OCI-LY1 (cell line): ENCODE measurements at regions not wholly inside any gene's neighbourhood (a gene's known extent, or its start where the extent isn't known, plus 50 kb on each side); places are given as distances from the start of the nearest gene placed in this dataset.

Source experiments
- H2AFZ ChIP-seq: fragments of 200-600 bp; sonication (generic), shearing (Covaris generic); 2 replicates; pipeline ENCODE4 v1.6.0; 2014; ENCODE audit warnings: antibody characterized with exemption, mild to moderate bottlenecking, low read length
- H3F3A ChIP-seq: fragments of 200-600 bp; sonication (generic), shearing (Covaris generic); 2 replicates; pipeline ENCODE4 v1.6.0; 2014; ENCODE audit warnings: mild to moderate bottlenecking, antibody characterized with exemption, low read length, moderate library complexity; ENCODE audit not compliant: insufficient read depth
- H3K27ac ChIP-seq: fragments of 200-600 bp; sonication (generic); 2 replicates; pipeline ENCODE4 v1.5.1; 2014; ENCODE audit warnings: low read length, mixed run types, mild to moderate bottlenecking, low read depth; ENCODE audit not compliant: poor library complexity, severe bottlenecking
- H3K27me3 ChIP-seq: fragments of 200-600 bp; sonication (generic); 2 replicates; pipeline ENCODE4 v1.6.0; 2014; ENCODE audit warnings: antibody characterized with exemption, mild to moderate bottlenecking, low read length, moderate library complexity; ENCODE audit not compliant: insufficient read depth
- H3K36me3 ChIP-seq: fragments of 200-600 bp; sonication (generic); 2 replicates; pipeline ENCODE4 v1.6.1; 2014; ENCODE audit warnings: mild to moderate bottlenecking, antibody characterized with exemption, low read length, moderate library complexity, mixed read lengths; ENCODE audit not compliant: insufficient read depth
- H3K4me1 ChIP-seq: fragments of 200-600 bp; sonication (generic); 2 replicates; pipeline ENCODE4 v1.5.1; 2014; ENCODE audit warnings: mild to moderate bottlenecking, low read length, moderate library complexity; ENCODE audit not compliant: insufficient read depth, severe bottlenecking
- H3K4me2 ChIP-seq: fragments of 200-600 bp; sonication (generic), shearing (Covaris generic); 2 replicates; pipeline ENCODE4 v1.6.1; 2014; ENCODE audit warnings: low read length
- H3K4me3 ChIP-seq: fragments of 200-600 bp; sonication (generic); 2 replicates; pipeline ENCODE4 v1.5.1; 2014; ENCODE audit warnings: low read length, low read depth, mild to moderate bottlenecking, mixed read lengths; ENCODE audit not compliant: poor library complexity, severe bottlenecking
- H3K79me2 ChIP-seq: fragments of 200-600 bp; shearing (Covaris generic); 2 replicates; pipeline ENCODE4 v1.6.1; 2016; ENCODE audit warnings: mixed run types, low read length, mixed read lengths; ENCODE audit not compliant: insufficient read depth
- H3K9ac ChIP-seq: fragments of 200-600 bp; sonication (generic), shearing (Covaris generic); 2 replicates; pipeline ENCODE4 v1.6.1; 2014; ENCODE audit warnings: mild to moderate bottlenecking, low read length, mixed read lengths
- H3K9me2 ChIP-seq: fragments of 200-600 bp; sonication (generic), shearing (Covaris generic); 2 replicates; pipeline ENCODE4 v1.6.1; 2014; ENCODE audit warnings: low read depth, mild to moderate bottlenecking, low read length, mixed read lengths
- H3K9me3 ChIP-seq: fragments of 200-600 bp; shearing (Covaris generic); 2 replicates; pipeline ENCODE4 v1.6.1; 2014; ENCODE audit warnings: low read length, mixed read lengths
- H4K20me1 ChIP-seq: fragments of 200-600 bp; sonication (generic), shearing (Covaris generic); 2 replicates; pipeline ENCODE4 v1.6.0; 2016; ENCODE audit warnings: mild to moderate bottlenecking, low read length; ENCODE audit not compliant: insufficient read depth
- EZH2 ChIP-seq: fragments of 200-600 bp; sonication (generic), shearing (Covaris generic); IDR thresholded peaks from 2 replicates; pipeline ENCODE4 v1.8.0; 2017; ENCODE audit warnings: borderline replicate concordance, mixed run types, mild to moderate bottlenecking, antibody characterized with exemption, low read length, moderate library complexity, mixed read lengths
- TF ChIP-seq, protein P1 (sequence below): fragments of 200-600 bp; sonication (generic), shearing (Covaris generic); IDR thresholded peaks from 2 replicates; pipeline ENCODE4 v1.5.1; 2017; ENCODE audit warnings: mild to moderate bottlenecking, antibody characterized with exemption, low read length, moderate library complexity, mixed read lengths

DNA sequence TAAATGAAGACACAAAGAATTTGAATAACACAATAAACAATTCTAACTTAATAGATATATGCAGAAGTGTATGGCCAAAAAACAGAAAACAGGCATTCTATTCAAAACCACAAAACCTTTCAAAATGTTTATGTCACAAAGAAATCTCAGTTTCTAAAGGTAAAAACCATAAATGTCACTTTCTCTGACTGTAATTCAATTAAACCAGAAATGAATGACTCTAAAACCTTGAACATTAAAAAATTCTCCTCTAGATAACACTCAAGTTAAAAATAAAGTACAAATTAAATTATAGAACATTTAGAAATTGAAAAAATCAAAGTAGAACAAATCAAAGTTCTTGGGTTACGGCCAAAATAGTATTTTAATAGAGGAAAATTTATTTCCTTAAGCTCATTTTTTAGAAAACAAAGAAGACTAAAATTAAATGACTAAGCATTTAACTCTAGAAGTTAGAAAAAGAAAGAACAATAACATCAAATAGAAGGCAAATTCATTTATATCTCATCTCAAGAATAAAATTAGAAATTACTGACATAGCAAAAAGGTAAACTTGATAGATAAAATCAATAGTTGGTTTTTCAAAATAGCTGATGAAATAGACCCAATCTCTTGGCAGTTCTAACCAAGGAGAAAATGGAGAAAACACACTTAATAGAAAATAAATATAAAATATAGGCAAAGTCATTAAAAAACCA, 198.8 kb downstream of the TEX36 start:
- H3K27ac ChIP-seq: no peak overlapping the region
- H3K4me2 ChIP-seq: no peak overlapping the region
- H3K79me2 ChIP-seq: no peaks in the 10 kb centered on the region
- no peaks in the 10 kb centered on the region for H3K9me3 ChIP-seq
- H2AFZ ChIP-seq: no peak overlapping the region
- H3K9me2 ChIP-seq: no peaks in the 10 kb centered on the region
- H3K9ac ChIP-seq: no peak overlapping the region
- no peaks in the 10 kb centered on the region for H3F3A ChIP-seq
- H3K4me3 ChIP-seq: no peak overlapping the region
- H3K4me1 ChIP-seq: no peaks in the 10 kb centered on the region
- no peak for TF ChIP-seq EZH2
- TF ChIP-seq, protein P1, sequence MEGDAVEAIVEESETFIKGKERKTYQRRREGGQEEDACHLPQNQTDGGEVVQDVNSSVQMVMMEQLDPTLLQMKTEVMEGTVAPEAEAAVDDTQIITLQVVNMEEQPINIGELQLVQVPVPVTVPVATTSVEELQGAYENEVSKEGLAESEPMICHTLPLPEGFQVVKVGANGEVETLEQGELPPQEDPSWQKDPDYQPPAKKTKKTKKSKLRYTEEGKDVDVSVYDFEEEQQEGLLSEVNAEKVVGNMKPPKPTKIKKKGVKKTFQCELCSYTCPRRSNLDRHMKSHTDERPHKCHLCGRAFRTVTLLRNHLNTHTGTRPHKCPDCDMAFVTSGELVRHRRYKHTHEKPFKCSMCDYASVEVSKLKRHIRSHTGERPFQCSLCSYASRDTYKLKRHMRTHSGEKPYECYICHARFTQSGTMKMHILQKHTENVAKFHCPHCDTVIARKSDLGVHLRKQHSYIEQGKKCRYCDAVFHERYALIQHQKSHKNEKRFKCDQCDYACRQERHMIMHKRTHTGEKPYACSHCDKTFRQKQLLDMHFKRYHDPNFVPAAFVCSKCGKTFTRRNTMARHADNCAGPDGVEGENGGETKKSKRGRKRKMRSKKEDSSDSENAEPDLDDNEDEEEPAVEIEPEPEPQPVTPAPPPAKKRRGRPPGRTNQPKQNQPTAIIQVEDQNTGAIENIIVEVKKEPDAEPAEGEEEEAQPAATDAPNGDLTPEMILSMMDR: no peak
- no peaks in the 10 kb centered on the region for H4K20me1 ChIP-seq
- H3K27me3 ChIP-seq: no peaks in the 10 kb centered on the region
- H3K36me3 ChIP-seq: no peaks in the 10 kb centered on the region

DNA sequence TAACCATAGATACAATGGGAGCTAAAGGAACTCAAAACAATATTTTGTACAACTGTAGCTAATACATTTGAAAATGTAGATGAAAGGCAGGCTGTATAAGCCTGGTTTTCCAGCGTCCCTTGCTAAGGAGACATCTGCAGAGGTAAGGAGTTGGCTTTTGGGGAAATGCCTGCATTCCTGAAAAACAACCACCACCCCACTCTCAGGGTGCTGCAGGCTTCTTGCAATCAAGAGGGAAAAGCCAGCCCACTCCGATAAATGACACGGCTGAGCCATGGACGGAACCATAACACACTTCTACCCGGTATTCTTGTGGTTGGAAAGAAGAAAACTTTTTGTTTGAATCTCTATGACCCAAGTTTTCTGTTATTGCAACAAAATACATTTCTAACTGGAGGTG, 200.3 kb downstream of the TEX36 start:
- Histone ChIP-seq H3F3A (no peaks in the 10 kb centered on the region), H3K4me2 (no peak overlapping the region), H3K9me3 (no peaks in the 10 kb centered on the region), H3K79me2 (no peaks in the 10 kb centered on the region), H3K9me2 (no peaks in the 10 kb centered on the region), H2AFZ (no peak overlapping the region), H3K4me1 (no peaks in the 10 kb centered on the region), H3K27me3 (no peaks in the 10 kb centered on the region), H3K27ac (no peak overlapping the region), H3K9ac (no peak overlapping the region), H3K36me3 (no peaks in the 10 kb centered on the region), H4K20me1 (no peaks in the 10 kb centered on the region), H3K4me3 (no peak overlapping the region)
- TF ChIP-seq, protein P1: no peak
- TF ChIP-seq EZH2: no peak

DNA sequence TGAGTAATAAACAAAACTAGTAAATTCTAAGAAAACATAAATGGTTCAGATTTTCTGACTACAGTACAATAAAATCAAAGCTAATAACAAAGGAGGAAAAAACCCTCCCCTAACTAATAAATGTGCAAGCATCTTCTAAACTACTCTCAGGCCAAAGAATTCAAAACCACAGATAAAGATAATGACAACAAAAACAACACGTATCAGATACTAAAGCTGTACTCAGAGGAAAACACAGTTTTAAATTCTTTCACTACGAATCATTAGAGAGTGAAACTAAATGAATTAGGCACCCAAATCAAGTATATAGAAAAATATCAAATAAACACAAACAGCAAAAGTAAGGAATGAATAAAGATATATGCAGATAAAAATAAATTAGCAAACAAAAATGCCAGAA, 200.9 kb downstream of the TEX36 start:
- Histone ChIP-seq H4K20me1 (no peaks in the 10 kb centered on the region), H3K27me3 (no peaks in the 10 kb centered on the region), H3K9me2 (no peaks in the 10 kb centered on the region), H3F3A (no peaks in the 10 kb centered on the region), H3K36me3 (no peaks in the 10 kb centered on the region), H3K9me3 (no peaks in the 10 kb centered on the region), H2AFZ (no peak overlapping the region), H3K27ac (no peak overlapping the region), H3K4me1 (no peaks in the 10 kb centered on the region), H3K4me3 (no peak overlapping the region), H3K4me2 (no peak overlapping the region), H3K9ac (no peak overlapping the region), H3K79me2 (no peaks in the 10 kb centered on the region)
- TF ChIP-seq, protein P1: no peak
- TF ChIP-seq EZH2: no peak
